HEK293 (cell line): ENCODE measurements at regions not wholly inside any gene's neighbourhood (a gene's known extent, or its start where the extent isn't known, plus 50 kb on each side); places are given as distances from the start of the nearest gene placed in this dataset.

Experiments
- TCF7L2 ChIP-seq: IDR thresholded peaks from 2 replicates; pipeline ENCODE4 v1.6.1; 2011; ENCODE audit warnings: low read depth, mild to moderate bottlenecking, inconsistent platforms, low read length, moderate library complexity, borderline replicate concordance
- ZFP3 ChIP-seq: fragments of 450-650 bp; formaldehyde crosslinking; IDR thresholded peaks from 2 replicates; pipeline ENCODE4 v1.5.1; 2016; ENCODE audit warnings: low read depth, missing biosample characterization, missing genetic modification characterization
- ZFP69B ChIP-seq: fragments of 450-650 bp; formaldehyde crosslinking; IDR thresholded peaks from 2 replicates; pipeline ENCODE4 v1.5.1; 2016; ENCODE audit warnings: missing biosample characterization, missing genetic modification characterization
- ZNF24 ChIP-seq: fragments of 450-650 bp; formaldehyde crosslinking; IDR thresholded peaks from 2 replicates; pipeline ENCODE4 v1.5.1; 2016; ENCODE audit warnings: missing biosample characterization, missing genetic modification characterization
- ZNF37A ChIP-seq: fragments of 450-650 bp; IDR thresholded peaks from 2 replicates; pipeline ENCODE4 v1.5.1; 2018; ENCODE audit warnings: missing biosample characterization, missing genetic modification characterization
- ZNF768 ChIP-seq: fragments of 450-650 bp; formaldehyde crosslinking; IDR thresholded peaks from 2 replicates; pipeline ENCODE4 v1.5.1; 2018; ENCODE audit warnings: missing biosample characterization, mild to moderate bottlenecking, missing genetic modification characterization
- ZNF776 ChIP-seq: fragments of 450-650 bp; formaldehyde crosslinking; IDR thresholded peaks from 2 replicates; pipeline ENCODE4 v1.5.0; 2017; ENCODE audit warnings: missing biosample characterization, missing genetic modification characterization, borderline replicate concordance
- TF ChIP-seq, protein P1 (sequence below): fragments of 450-650 bp; formaldehyde crosslinking; IDR thresholded peaks from 2 replicates; pipeline ENCODE4 v1.5.1; 2016; ENCODE audit warnings: missing biosample characterization, missing genetic modification characterization
- TF ChIP-seq, protein P2 (sequence below): fragments of 450-650 bp; formaldehyde crosslinking; IDR thresholded peaks from 2 replicates; pipeline ENCODE4 v1.5.1; 2016; ENCODE audit warnings: missing biosample characterization, missing genetic modification characterization
- TF ChIP-seq, protein P3 (sequence below): fragments of 450-650 bp; IDR thresholded peaks from 2 replicates; pipeline ENCODE4 v1.5.1; 2018; ENCODE audit warnings: missing biosample characterization, missing genetic modification characterization
- TF ChIP-seq, protein P4 (sequence below): fragments of 450-650 bp; formaldehyde crosslinking; IDR thresholded peaks from 2 replicates; pipeline ENCODE4 v1.5.1; 2016; ENCODE audit warnings: missing biosample characterization, missing genetic modification characterization
- TF ChIP-seq, protein P5 (sequence below): fragments of 450-650 bp; formaldehyde crosslinking; IDR thresholded peaks from 2 replicates; pipeline ENCODE4 v1.5.1; 2016; ENCODE audit warnings: missing biosample characterization, missing genetic modification characterization

DNA sequence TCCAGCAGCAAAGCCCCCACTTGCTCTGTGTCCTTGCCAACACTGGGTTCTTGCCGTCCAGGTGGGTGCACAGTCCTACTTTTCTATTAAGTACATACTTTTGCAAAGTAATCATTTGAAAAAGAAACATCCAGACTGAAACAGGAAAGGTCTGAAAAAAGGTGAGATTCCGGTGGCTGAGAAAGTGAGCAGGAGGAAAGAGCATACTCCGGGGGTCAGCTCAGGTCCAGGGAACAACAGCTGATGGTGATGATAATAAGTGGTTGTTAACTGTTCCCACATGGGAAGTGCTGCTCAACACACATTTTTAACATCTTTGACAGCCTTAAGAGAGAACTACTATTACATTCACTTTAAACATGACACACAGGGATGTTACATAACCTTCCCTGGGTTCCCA lies 86.1 kb upstream of the UXS1 start:
- no peak for TF ChIP-seq ZFP69B (tag by site-specific recombination)
- TF ChIP-seq ZNF24 (tag by site-specific recombination) = no peak
- TF ChIP-seq TCF7L2 = no peak
- TF ChIP-seq, protein P1, sequence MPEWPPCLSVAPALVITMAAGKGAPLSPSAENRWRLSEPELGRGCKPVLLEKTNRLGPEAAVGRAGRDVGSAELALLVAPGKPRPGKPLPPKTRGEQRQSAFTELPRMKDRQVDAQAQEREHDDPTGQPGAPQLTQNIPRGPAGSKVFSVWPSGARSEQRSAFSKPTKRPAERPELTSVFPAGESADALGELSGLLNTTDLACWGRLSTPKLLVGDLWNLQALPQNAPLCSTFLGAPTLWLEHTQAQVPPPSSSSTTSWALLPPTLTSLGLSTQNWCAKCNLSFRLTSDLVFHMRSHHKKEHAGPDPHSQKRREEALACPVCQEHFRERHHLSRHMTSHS (tag by site-specific recombination) = no peak
- TF ChIP-seq, protein P2, sequence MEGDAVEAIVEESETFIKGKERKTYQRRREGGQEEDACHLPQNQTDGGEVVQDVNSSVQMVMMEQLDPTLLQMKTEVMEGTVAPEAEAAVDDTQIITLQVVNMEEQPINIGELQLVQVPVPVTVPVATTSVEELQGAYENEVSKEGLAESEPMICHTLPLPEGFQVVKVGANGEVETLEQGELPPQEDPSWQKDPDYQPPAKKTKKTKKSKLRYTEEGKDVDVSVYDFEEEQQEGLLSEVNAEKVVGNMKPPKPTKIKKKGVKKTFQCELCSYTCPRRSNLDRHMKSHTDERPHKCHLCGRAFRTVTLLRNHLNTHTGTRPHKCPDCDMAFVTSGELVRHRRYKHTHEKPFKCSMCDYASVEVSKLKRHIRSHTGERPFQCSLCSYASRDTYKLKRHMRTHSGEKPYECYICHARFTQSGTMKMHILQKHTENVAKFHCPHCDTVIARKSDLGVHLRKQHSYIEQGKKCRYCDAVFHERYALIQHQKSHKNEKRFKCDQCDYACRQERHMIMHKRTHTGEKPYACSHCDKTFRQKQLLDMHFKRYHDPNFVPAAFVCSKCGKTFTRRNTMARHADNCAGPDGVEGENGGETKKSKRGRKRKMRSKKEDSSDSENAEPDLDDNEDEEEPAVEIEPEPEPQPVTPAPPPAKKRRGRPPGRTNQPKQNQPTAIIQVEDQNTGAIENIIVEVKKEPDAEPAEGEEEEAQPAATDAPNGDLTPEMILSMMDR (tag by site-specific recombination) = no peak
- no peak for TF ChIP-seq ZNF768
- TF ChIP-seq, protein P3, sequence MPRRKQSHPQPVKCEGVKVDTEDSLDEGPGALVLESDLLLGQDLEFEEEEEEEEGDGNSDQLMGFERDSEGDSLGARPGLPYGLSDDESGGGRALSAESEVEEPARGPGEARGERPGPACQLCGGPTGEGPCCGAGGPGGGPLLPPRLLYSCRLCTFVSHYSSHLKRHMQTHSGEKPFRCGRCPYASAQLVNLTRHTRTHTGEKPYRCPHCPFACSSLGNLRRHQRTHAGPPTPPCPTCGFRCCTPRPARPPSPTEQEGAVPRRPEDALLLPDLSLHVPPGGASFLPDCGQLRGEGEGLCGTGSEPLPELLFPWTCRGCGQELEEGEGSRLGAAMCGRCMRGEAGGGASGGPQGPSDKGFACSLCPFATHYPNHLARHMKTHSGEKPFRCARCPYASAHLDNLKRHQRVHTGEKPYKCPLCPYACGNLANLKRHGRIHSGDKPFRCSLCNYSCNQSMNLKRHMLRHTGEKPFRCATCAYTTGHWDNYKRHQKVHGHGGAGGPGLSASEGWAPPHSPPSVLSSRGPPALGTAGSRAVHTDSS (tag by site-specific recombination) = no peak
- TF ChIP-seq ZFP3 = no peak
- no peak for TF ChIP-seq ZNF776 (tag by site-specific recombination)
- TF ChIP-seq, protein P4, sequence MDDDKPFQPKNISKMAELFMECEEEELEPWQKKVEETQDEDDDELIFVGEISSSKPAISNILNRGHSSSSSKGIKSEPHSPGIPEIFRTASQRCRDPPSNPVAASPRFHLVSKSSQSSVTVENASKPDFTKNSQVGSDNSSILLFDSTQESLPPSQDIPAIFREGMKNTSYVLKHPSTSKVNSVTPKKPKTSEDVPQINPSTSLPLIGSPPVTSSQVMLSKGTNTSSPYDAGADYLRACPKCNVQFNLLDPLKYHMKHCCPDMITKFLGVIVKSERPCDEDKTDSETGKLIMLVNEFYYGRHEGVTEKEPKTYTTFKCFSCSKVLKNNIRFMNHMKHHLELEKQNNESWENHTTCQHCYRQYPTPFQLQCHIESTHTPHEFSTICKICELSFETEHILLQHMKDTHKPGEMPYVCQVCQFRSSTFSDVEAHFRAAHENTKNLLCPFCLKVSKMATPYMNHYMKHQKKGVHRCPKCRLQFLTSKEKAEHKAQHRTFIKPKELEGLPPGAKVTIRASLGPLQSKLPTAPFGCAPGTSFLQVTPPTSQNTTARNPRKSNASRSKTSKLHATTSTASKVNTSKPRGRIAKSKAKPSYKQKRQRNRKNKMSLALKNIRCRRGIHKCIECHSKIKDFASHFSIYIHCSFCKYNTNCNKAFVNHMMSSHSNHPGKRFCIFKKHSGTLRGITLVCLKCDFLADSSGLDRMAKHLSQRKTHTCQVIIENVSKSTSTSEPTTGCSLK (tag by site-specific recombination) = no peak
- TF ChIP-seq, protein P5, sequence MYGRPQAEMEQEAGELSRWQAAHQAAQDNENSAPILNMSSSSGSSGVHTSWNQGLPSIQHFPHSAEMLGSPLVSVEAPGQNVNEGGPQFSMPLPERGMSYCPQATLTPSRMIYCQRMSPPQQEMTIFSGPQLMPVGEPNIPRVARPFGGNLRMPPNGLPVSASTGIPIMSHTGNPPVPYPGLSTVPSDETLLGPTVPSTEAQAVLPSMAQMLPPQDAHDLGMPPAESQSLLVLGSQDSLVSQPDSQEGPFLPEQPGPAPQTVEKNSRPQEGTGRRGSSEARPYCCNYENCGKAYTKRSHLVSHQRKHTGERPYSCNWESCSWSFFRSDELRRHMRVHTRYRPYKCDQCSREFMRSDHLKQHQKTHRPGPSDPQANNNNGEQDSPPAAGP = no peak
- no peak for TF ChIP-seq ZNF37A (tag by site-specific recombination)
